GM12865 (cell line): ENCODE measurements at regions not wholly inside any gene's neighbourhood (a gene's known extent, or its start where the extent isn't known, plus 50 kb on each side); places are given as distances from the start of the nearest gene placed in this dataset.

Source experiments
- DNase-seq: peaks from one replicate; pipeline ENCODE4 v3.0.0; 2010; ENCODE audit warnings: low read depth
- H3K4me3 ChIP-seq: 2 replicates; pipeline ENCODE4 v1.5.1; 2011; ENCODE audit warnings: mild to moderate bottlenecking, low read depth, low read length, control low read depth
- TF ChIP-seq, protein P1 (sequence below): IDR thresholded peaks from 2 replicates; pipeline ENCODE4 v1.5.1; 2011; ENCODE audit warnings: low read length, control low read depth, low read depth, inconsistent platforms; ENCODE audit not compliant: insufficient read depth; ENCODE audit errors: missing control alignments

- no peak for DNase-seq
- no peak overlapping the region for H3K4me3 ChIP-seq
- TF ChIP-seq, protein P1, sequence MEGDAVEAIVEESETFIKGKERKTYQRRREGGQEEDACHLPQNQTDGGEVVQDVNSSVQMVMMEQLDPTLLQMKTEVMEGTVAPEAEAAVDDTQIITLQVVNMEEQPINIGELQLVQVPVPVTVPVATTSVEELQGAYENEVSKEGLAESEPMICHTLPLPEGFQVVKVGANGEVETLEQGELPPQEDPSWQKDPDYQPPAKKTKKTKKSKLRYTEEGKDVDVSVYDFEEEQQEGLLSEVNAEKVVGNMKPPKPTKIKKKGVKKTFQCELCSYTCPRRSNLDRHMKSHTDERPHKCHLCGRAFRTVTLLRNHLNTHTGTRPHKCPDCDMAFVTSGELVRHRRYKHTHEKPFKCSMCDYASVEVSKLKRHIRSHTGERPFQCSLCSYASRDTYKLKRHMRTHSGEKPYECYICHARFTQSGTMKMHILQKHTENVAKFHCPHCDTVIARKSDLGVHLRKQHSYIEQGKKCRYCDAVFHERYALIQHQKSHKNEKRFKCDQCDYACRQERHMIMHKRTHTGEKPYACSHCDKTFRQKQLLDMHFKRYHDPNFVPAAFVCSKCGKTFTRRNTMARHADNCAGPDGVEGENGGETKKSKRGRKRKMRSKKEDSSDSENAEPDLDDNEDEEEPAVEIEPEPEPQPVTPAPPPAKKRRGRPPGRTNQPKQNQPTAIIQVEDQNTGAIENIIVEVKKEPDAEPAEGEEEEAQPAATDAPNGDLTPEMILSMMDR = no peak
Observed at GRCh38 chr10:105857268-105858264, 1216.5 kb downstream of the SORCS3 start.

DNA sequence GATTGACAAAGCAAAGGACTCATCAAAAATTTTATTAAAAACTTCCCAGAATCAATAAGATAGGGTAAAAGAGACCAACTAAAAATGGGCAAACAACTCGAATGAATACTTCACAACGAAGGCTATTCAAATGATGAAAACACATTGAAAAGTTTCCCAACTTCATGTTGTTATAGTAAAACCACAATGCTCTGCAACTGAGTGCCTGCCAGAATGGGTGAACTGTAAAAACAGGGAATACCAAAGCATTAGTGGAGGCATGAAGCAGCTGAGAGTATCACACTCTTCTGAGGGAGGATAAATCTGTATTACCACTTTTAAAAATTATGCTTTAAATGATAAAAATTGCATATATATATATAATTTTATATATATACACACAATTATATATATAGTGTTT is 1214.7 kb downstream of the SORCS3 start:
- TF ChIP-seq, protein P1 = no peak
- no peak for DNase-seq
- H3K4me3 ChIP-seq = no peak overlapping the region

DNA sequence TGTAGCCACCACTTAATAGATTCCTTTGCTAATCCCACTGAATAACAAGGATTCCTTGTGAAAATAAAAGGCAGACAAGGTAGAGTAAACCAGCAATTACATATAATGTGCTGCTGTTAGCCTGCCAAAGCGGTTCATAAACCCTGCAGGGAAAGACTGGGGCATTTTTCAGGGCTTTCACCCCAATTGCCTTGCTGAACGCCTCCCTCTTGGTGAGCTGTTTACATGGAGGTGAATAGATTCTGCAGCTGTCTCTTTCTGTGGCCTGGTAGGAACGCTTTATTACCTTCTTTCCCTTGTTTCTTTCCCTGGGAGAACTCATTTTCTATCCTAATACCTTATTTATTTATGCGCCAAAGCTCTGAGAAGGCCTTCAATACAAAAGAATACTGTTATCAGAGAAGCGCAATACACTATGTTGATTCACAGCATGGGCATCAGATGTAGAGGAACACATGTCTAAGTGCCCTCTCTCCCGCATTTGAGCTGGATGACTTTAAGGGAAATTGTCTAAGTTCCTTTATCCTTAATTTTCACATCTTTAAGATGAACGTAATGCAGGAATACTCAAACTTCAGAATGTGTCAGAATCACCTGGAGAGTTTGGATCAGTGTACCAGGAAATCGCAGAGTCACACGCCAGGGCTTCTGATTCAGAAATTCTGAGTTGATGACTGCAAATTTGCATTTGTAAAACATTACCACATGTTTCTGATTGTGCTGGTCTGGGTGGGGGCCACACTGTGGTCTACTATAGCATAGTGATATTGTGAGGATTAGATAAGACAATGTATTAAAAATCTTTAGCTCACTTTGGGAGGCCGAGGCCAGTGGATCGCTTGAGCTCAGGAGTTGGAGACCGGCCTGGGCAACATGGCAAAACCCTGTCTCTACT is 1203.8 kb downstream of the SORCS3 start:
- TF ChIP-seq, protein P1 = no peak
- no peak overlapping the region for H3K4me3 ChIP-seq
- no peak for DNase-seq

GRCh38 chr10:105844241-105844640 is 1203.2 kb downstream of the SORCS3 start:
- H3K4me3 ChIP-seq = no peak overlapping the region
- DNase-seq = no peak
- TF ChIP-seq, protein P1 = no peak

GRCh38 chr10:105843786-105844185 is 1202.7 kb downstream of the SORCS3 start:
- TF ChIP-seq, protein P1 = no peak
- peak; percentile 10 for DNase-seq
- H3K4me3 ChIP-seq = no peak overlapping the region

DNA sequence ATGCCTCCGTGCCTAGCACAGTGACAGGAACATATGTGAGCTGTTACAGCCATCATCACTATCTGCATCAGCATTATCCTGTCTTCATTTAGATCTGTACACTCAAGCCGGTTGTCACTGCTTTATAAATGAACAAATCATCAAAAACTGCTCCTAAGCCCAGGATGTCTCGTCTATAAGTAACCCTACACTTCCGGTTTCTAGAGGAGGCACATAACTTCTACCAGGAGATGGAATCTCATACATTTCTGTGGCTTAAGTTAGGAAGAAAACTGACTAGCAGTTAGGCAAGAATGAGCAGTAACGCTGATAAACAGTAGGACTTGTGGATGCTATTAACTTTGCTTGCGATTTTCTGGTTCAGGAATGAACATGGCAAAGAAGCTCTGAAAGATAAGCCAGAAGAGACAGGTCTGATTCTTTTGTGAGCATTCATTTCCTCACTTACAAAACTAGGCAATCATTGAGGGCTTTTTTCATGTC is 1199.2 kb downstream of the SORCS3 start:
- no peak overlapping the region for H3K4me3 ChIP-seq
- TF ChIP-seq, protein P1 = no peak
- no peak for DNase-seq
